Bone marrow (tissue), 2 donors: ENCODE measurements at regions not wholly inside any gene's neighbourhood (a gene's known extent, or its start where the extent isn't known, plus 50 kb on each side); places are given as distances from the start of the nearest gene placed in this dataset.
"Not testable (repeated sequence)": the region's sequence is repeated elsewhere in the genome, so short reads cannot be mapped to it uniquely, and the experiment has no call there.

Source experiments
- DNase-seq, 2 donors: peaks; one replicate each; lab custom pipeline; 2025; lab: John Stamatoyannopoulos, UW

DNA sequence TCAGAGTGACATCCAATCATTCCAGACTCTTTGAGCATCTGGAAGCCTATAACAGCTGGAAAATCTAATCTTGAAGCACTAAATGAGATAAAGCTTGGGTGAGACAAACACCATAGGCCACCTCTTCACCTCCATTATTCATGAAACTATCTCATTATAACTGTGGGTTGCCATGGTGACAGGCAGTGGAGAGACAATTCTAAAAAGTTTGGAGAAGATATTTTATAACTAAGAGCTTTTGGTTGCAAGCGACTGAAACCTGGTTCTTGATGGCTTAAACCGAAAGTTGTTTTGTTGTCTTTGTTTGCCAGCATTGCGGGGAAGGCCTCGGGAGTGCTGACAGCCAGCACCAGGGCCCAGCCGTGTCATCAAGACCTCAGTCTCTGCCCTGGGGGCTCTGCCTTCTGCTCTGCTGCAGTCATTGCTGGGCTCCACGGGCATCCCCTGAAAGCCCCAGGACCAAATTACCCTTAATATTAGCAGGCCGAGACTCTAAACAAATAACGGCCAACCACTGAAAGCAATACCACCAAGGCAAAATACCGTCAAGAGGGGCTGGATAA lies 353.6 kb upstream of the SFSWAP start:
- DNase-seq, result no peak

DNA sequence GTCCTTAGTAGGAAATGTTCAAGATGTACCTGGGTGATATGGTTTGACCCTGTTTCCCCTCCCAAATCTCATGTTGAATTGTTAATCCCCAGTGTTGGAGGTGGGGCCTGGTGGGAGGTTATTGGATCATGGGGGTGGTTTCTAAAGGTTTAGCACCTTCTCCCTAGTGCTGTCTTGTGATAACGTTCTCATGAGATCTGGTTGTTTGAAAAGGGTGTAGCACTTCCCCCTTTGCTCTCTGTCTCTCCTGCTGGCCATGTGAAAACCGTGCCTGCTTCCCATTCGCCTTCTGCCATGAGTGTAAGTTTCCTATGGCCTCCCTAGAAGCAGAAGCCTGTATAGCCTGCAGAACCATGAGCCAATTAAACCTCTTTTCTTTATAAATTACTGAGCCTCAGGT lies 353.0 kb upstream of the SFSWAP start:
- DNase-seq, result no peak

GRCh38 chr12:131362291-131363211 lies 348.3 kb upstream of the SFSWAP start:
- no peak for DNase-seq

DNA sequence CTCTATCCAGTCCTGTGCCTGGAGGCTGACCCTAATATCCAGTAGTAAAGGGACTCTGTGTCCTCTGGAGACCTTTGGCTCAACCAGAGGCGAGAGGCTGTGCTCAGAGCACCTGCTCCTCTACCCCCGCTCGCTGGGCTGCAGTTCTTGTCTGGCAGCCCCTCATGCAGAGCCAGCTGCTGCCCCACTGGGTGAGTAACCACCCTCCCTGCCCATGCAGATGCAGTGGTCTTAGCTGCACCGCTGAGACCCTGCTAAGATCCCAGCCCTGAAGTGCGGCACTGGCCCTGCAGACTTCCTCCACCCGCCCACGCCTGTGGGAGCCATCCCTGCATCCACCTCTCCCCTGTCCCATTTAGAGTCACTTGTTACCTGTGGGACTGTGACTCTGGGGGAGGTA lies 347.5 kb upstream of the SFSWAP start:
- DNase-seq, result no peak

DNA sequence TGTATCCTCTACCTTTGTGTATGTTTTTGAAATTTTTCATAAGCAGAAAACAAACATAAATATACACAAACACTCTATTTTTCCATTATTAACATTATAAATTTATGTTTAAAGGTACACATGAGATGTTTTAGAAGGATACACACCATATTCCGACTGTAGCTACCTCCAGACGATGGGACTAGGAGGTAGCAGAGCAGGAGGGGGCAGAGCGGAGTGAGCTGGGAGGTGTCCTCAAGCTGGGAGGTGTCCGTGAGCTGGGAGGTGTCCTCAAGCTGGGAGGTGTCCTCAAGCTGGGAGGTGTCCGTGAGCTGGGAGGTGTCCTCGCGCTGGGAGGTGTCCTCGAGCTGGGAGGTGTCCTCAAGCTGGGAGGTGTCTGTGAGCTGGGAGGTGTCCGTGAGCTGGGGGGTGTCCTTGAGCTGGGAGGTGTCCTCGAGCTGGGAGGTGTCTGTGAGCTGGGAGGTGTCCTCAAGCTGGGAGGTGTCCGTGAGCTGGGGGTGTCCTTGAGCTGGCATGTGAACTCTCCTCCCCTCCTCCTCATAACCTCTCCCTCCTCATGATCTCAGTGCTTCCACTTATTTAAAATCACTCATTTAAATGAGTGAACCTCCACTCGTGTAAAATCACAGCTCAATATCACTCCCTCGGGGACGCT lies 346.9 kb upstream of the SFSWAP start:
- DNase-seq, result no peak

DNA sequence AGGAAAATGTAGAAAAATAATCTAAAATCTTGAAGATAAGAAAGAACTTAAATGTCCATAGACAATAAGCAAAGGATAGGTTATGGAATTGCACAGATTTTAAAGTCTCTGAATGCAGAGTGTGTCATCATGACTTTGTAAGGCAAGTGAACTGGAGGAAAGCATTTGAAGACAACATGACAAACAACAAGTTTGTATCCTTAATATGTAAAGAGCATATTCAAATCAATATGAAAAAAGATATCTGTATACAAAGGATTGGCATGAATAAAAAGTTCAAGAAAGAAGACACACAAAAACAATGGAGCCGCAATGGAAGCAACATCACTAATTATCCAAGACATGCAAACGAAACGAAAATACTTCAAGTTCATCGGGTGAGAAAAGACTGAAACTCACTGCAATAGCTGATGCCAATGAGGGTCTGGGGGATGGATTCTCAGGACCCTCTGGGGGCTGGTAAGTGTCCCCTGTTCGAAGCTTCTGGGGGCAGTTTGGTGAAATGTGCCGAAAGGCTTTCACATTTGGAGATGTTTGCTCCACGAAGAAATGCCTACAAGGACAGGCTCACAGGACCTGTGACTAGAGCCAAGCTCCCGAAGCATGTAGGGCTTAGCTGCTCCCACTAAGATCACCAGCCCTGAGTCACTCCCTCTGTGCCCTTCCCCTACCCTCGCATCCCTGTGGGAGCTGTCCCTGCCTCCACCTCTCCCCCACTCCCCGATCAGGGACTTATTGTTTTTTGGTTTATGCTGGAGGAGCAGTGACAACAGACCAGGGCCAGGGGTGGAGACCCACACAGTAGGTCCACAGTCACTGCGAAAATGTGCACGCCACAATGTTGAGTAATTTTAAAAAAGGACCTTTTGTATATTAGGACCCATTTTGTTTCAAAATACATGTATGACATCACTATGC lies 345.7 kb upstream of the SFSWAP start:
- DNase-seq, result no peak

DNA sequence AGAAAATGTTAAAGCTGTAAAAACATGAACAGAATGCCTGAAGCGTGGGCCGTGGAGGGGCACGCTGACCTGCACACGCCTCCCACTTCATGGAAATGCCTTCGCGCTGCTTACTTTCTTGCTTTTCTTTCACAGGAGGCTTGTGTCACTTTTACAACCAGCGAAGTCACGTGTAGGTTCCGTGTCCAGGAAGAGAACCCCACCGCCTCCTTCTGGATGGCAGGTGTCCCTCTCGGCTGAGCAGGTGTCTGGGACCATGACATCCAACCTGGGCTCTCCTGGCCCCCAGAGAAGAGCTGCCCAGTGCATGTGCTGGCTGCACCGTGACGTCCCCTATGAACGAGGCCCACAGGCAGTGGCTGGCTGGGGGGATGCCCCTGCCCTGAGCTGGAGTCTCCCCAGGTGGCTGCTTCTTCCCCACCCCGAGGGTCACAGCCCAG lies 345.0 kb upstream of the SFSWAP start:
- no peak for DNase-seq

GRCh38 chr12:131366261-131366871 lies 344.5 kb upstream of the SFSWAP start:
- no peak for DNase-seq

DNA sequence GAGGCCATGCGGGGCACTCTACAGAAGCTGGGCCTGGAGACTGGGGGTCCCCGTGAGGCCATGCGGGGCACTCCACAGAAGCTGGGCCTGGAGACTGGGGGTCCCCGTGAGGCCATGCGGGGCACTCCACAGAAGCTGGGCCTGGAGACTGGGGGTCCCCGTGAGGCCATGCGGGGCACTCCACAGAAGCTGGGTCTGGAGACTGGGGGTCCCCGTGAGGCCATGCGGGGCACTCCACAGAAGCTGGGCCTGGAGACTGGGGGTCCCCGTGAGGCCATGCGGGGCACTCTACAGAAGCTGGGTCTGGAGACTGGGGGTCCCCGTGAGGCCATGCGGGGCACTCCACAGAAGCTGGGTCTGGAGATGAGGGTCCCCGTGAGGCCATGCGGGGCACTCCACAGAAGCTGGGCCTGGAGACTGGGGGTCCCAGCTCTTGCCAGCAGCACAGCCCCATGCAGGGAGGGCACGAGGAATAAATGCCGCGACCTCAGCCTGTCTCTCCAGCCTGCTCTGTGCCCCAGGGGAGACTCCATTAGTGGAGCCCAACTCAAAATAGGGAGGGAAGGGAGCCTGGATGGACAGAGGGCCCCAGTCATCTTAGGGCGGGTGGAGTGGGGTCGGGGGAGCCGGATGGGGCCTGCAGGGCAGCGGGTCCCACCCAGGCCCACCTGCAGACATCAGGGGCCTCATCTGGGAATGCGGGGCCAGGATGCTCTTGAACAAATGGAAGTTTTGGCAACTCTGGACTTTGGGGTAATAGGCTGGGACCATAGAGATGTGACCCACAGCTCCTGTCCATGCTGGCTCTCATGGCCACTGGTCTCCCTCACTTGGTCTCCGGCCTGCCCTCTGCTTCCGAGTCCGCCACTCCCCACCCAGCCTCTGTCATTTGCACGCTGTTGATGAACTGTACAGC lies 343.6 kb upstream of the SFSWAP start:
- DNase-seq, result not testable (repeated sequence)

DNA sequence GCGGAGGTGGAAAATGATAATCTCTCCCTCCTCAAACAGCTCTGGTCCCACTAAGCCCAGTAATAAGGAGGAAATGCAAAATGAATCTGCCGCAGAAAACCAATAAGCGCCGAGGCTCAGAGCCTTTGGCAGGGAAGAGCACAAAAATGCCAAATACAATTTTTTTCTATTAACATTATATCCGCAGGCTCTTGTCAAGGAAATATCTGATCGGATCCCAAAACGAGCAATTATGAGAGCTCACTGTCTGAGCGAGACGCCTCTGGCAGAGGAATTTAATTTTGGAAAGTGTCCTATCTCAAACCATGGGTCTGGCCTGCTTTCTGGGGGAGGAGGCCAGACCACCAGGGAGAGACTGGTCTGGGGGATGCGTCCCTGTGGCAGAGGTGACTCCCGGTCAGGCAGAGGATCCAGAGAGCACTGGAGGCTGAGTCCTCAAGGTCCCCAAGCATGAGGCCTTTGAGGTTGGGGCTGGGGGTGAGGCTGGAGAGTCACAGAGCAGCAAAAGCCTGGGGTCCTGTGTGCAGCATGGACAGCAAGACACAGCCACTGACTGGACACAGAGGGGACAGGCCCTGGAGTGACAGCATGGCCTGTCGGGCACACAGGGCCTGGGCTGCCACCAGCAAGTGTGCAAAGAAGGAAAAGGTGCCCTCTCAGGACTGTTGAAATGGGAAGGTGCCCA lies 342.8 kb upstream of the SFSWAP start:
- no peak for DNase-seq

DNA sequence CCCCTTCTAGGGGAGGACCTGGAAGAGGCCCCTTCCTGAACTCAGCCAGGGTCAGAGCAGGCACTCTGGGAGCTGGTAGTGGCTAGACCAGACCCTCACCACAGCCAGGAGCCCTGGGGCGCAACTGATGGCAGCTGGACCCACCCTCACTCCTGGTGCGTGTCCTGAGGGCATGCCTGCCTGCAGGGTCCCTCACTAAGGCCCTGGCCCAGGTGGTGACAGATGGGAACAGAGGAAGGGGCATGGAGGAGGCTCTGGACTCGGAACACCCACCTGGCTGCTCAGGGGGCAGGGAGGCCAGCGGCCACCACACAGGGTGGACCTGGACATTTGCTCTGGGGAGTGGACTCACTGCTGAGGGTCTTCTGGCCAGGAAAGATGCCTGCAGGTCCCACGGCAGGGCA lies 342.2 kb upstream of the SFSWAP start:
- DNase-seq, result no peak

- no peak for DNase-seq
Observed at GRCh38 chr12:131369094-131369845, 341.6 kb upstream of the SFSWAP start.

GRCh38 chr12:131370321-131370720 lies 340.6 kb upstream of the SFSWAP start:
- no peak for DNase-seq

DNA sequence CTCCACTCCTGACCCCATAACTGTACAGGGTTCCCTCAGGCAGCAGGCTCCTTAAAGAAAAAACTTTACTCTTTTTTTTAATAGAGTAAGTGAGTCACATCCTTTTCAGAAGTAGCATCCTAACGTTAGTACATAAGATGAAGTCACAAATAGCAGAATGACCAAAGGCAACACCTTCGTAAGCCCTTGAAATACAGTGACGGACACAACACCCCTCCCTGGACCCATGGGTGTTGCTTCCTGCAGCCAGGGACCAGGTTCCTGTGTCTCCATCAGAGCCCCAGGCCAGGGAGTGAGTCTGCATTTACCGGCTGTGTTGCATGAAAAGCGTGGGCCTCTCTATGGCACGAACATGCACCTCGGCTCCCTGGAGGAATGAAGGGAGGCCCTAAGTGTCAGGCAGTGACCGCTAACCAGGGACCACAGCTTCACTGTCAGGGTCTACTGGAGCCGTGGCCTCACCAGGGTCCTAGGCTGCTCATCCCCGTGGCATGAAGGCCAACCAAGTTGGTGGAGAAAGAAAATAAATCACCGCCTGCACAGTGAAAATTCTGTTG lies 340.0 kb upstream of the SFSWAP start:
- no peak for DNase-seq

- no peak for DNase-seq
Observed at GRCh38 chr12:131371401-131372170, 339.3 kb upstream of the SFSWAP start.

- no peak for DNase-seq
Observed at GRCh38 chr12:131372171-131372475, 338.8 kb upstream of the SFSWAP start.

DNA sequence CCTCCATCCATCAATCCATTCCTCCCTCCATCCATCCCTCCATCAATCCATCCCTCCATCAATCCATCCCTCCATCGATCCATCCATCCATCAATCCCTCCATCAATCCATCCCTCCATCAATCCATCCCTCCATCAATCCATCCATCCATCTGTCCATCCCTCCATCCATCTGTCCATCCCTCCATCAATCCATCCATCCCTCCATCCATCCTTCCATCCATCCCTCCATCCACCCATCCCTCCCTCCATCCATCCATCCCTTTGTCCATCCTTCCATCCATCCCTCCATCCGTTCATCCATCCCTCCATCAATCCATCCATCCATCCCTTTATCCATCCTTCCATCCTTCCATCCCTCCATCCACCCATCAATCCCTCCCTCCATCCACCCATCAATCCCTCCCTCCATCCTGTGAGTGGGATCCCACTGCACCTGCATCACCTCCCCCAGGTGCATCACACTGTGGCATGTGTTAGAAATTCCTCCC lies 338.1 kb upstream of the SFSWAP start:
- DNase-seq, result no peak
